Caco-2 (cell line): ENCODE measurements at regions not wholly inside any gene's neighbourhood (a gene's known extent, or its start where the extent isn't known, plus 50 kb on each side); places are given as distances from the start of the nearest gene placed in this dataset.

Source experiments
- BruUV-seq: library from RNA; stranded (reverse); fragments of 400-500 nt; replicated peaks from 2 replicates; lab custom pipeline; 2021; lab: Mats Ljungman, UMichigan
- CTCF ChIA-PET: fragments of 300-600 bp; sonication (Branson Sonifier 250); formaldehyde crosslinking; loops from one replicate; lab custom pipeline; 2022; ENCODE audit warnings: antibody characterized with exemption; lab: Charles Lee
- POLR2A ChIA-PET: fragments of 300-600 bp; sonication (Branson Sonifier 250); formaldehyde crosslinking; loops from one replicate; lab custom pipeline; 2022; ENCODE audit warnings: antibody characterized with exemption; lab: Charles Lee
- DNase-seq, 2 experiments: peaks; one replicate each; pipeline versions ENCODE4 v3.0.0 to v3.0.0-alpha.2; 2020 to 2022
- H3K27me3 ChIP-seq: replicated peaks from 2 replicates; pipeline ENCODE4 v1.6.0; 2011; ENCODE audit warnings: low read length; ENCODE audit not compliant: control insufficient read depth, insufficient read depth
- H3K36me3 ChIP-seq: 2 replicates; pipeline ENCODE4 v1.5.1; 2011; ENCODE audit warnings: low read length; ENCODE audit not compliant: control insufficient read depth, insufficient read depth
- H3K4me1 ChIP-seq: fragments of 250-450 bp; sonication (Bioruptor Pico); 2 replicates; pipeline ENCODE4 v1.5.1; 2020; ENCODE audit warnings: mild to moderate bottlenecking
- H3K4me3 ChIP-seq: 2 replicates; pipeline ENCODE4 v1.5.1; 2011; ENCODE audit warnings: low read depth, mild to moderate bottlenecking, control low read depth, low read length
- H3K9me3 ChIP-seq: fragments of 250-450 bp; sonication (Bioruptor Pico); 2 replicates; pipeline ENCODE4 v1.5.1; 2020; ENCODE audit warnings: mild to moderate bottlenecking, moderate library complexity
- H3K27ac Mint-ChIP-seq: one replicate; pipeline ENCODE4 v1.8.0; 2022; ENCODE audit warnings: mixed read lengths; ENCODE audit not compliant: unreplicated experiment
- H3K27me3 Mint-ChIP-seq: one replicate; pipeline ENCODE4 v1.8.0; 2022; ENCODE audit warnings: mixed read lengths; ENCODE audit not compliant: insufficient read depth, unreplicated experiment
- H3K36me3 Mint-ChIP-seq: one replicate; pipeline ENCODE4 v1.8.0; 2022; ENCODE audit warnings: mild to moderate bottlenecking, mixed read lengths; ENCODE audit not compliant: insufficient read depth, unreplicated experiment
- H3K4me1 Mint-ChIP-seq: one replicate; pipeline ENCODE4 v1.8.0; 2022; ENCODE audit warnings: low read depth, mixed read lengths; ENCODE audit not compliant: unreplicated experiment
- H3K4me3 Mint-ChIP-seq: one replicate; pipeline ENCODE4 v1.8.0; 2022; ENCODE audit warnings: mild to moderate bottlenecking, moderate library complexity, mixed read lengths; ENCODE audit not compliant: unreplicated experiment
- H3K9me3 Mint-ChIP-seq: one replicate; pipeline ENCODE4 v1.8.0; 2022; ENCODE audit warnings: mixed read lengths; ENCODE audit not compliant: unreplicated experiment
- intact Hi-C: fragments of 100-400 bp; cut with micrococcal nuclease; formaldehyde crosslinking; loops from one replicate; pipeline ENCODE4 v1.10.0; 2022; ENCODE audit not compliant: unreplicated experiment
- TF ChIP-seq, protein P1 (sequence below), 2 experiments: fragments of 200-600 bp in 1 of 2; IDR thresholded peaks; 1 replicate in 1 of 2; 2 replicates in 1 of 2; pipeline versions ENCODE4 v1.5.1 to v1.8.0; 2011 to 2022; ENCODE audit warnings: antibody characterized with exemption in 1 of 2, control low read depth in 1 of 2, inconsistent platforms in 1 of 2, low read depth in 1 of 2, low read length in 1 of 2, mild to moderate bottlenecking in 1 of 2, moderate library complexity in 1 of 2; ENCODE audit not compliant: insufficient read depth in 1 of 2, severe bottlenecking in 1 of 2, unreplicated experiment in 1 of 2

DNA sequence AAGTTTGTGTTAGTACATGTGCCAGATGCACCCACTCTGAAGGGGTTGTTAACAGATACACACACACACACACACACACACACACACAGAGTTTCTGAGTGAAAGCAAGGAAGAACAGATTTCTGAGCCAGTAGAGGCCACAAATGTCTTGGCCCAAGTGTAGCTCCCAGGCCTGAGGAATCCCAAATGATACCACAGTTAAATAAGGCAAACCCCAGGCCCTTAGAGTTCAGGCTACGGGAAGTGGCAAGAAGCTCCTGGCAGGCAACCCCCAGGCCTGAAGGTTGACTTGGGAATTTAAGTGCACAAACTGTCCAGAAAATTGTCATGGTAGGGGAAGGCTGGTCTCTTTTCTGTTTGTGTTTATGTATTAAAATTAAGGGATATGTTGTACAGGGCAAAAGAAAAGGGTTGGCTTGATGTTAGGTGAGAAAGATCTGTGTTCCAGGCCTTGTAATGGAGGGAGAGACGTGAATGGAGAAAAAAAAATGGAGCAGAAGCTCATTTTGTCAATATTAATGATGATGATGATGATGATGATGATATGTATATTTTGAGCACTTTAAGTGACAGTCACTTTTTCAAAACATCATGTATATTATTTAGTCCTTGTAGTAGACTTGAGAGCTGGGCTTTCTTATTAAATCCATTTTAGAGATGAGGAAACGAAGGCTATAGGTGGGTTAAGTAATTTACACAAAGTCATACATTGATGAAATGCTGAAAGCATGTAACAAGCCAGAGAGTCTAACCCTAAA is 317.0 kb upstream of the JAG1 start:
- Histone ChIP-seq H3K27me3 (no peaks in the 10 kb centered on the region), H3K9me3 (no peaks in the 10 kb centered on the region), H3K4me1 (peaks cover 10% of the 10 kb centered on the region), H3K4me3 (no peak overlapping the region), H3K36me3 (no peaks in the 10 kb centered on the region)
- TF ChIP-seq, protein P1, sequence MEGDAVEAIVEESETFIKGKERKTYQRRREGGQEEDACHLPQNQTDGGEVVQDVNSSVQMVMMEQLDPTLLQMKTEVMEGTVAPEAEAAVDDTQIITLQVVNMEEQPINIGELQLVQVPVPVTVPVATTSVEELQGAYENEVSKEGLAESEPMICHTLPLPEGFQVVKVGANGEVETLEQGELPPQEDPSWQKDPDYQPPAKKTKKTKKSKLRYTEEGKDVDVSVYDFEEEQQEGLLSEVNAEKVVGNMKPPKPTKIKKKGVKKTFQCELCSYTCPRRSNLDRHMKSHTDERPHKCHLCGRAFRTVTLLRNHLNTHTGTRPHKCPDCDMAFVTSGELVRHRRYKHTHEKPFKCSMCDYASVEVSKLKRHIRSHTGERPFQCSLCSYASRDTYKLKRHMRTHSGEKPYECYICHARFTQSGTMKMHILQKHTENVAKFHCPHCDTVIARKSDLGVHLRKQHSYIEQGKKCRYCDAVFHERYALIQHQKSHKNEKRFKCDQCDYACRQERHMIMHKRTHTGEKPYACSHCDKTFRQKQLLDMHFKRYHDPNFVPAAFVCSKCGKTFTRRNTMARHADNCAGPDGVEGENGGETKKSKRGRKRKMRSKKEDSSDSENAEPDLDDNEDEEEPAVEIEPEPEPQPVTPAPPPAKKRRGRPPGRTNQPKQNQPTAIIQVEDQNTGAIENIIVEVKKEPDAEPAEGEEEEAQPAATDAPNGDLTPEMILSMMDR (IDR thresholded peaks at IDR 0.05; ENCODE audit: insufficient read depth in 1 of 2, low read depth in 1 of 2, low read length in 1 of 2, severe bottlenecking in 1 of 2, unreplicated experiment in 1 of 2), result no peak
- Mint-ChIP-seq H3K27ac (no peak overlapping the region), H3K9me3 (no peaks in the 10 kb centered on the region), H3K4me1 (peaks cover 14% of the 10 kb centered on the region), H3K4me3 (no peak overlapping the region), H3K27me3 (no peaks in the 10 kb centered on the region), H3K36me3 (no peaks in the 10 kb centered on the region)
- BruUV-seq, result no TSS peak
- DNase-seq, result no peak
- ChIA-PET POLR2A (no interaction called here), CTCF (no interaction called here)
- intact Hi-C loops, result no loop called here

DNA sequence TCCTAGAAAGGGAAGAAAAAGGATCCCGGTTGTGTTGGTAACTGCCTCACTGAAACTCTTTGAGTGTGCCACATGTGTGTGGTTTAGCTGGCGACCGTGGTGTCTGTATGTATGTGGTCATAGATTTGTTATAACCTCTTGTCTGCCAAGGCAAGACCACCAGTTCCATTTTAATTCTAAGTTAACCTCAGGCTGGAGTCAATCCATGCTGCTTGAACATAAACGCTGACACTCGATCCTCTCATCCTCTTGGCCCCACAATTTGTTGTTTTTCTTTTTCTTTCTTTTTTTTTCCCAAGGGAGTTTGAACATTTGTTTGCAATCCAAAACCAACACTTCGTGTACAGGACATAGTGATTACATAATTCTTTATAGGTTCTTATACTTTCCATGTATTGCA is 318.9 kb upstream of the JAG1 start:
- no peaks in the 10 kb centered on the region for H3K36me3 Mint-ChIP-seq
- Histone ChIP-seq H3K4me3 (no peak overlapping the region), H3K27me3 (no peaks in the 10 kb centered on the region), H3K4me1 (peaks cover 10% of the 10 kb centered on the region), H3K36me3 (no peaks in the 10 kb centered on the region), H3K9me3 (no peaks in the 10 kb centered on the region)
- intact Hi-C loops, result no loop called here
- no peak overlapping the region for H3K27ac Mint-ChIP-seq
- no peak for DNase-seq
- no peaks in the 10 kb centered on the region for H3K9me3 Mint-ChIP-seq
- no TSS peak for BruUV-seq
- H3K4me1 Mint-ChIP-seq, result peaks cover 14% of the 10 kb centered on the region
- no peaks in the 10 kb centered on the region for H3K27me3 Mint-ChIP-seq
- no peak overlapping the region for H3K4me3 Mint-ChIP-seq
- ChIA-PET POLR2A (no interaction called here), CTCF (no interaction called here)
- TF ChIP-seq, protein P1 (IDR thresholded peaks at IDR 0.05; ENCODE audit: insufficient read depth in 1 of 2, low read depth in 1 of 2, low read length in 1 of 2, severe bottlenecking in 1 of 2, unreplicated experiment in 1 of 2), result no peak

DNA sequence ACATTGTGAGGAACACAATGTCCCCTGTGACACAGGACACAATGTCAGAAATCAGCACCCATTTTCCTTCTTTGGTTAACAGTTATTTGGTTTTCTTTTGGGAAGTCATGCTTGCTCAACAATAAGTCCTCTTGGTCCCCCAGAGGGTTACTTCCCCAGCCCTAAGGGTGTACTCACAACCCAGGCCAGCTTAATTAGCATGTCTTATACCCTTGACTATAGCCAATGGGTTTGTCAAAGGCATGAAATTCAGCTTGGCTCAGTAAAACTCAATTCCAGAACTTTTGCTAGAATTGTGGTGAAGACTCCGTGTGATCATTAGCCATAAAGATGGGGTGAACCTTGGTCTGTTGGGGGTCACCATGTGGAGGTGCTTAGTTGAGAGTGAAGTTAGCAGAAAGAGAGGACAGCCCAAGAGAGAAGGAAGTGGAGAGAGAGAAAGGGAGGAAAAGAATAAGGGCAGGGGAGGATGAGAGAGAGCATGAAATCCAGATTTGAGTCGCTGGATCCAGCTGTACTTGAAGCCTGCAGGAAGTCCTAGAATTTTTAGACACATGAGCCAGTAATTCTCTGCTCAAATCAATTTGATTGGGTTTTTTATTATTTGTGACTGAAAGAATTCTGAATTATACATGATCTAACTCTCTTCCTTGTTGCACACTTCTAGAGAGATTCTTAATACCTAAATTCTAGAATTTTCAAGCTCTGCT is 321.3 kb upstream of the JAG1 start:
- TF ChIP-seq, protein P1 (IDR thresholded peaks at IDR 0.05; ENCODE audit: insufficient read depth in 1 of 2, low read depth in 1 of 2, low read length in 1 of 2, severe bottlenecking in 1 of 2, unreplicated experiment in 1 of 2), result no peak
- no peak for DNase-seq
- ChIA-PET CTCF (no interaction called here), POLR2A (no interaction called here)
- Mint-ChIP-seq H3K36me3 (no peaks in the 10 kb centered on the region), H3K9me3 (no peaks in the 10 kb centered on the region), H3K27ac (no peak overlapping the region), H3K4me1 (peaks cover 14% of the 10 kb centered on the region), H3K4me3 (no peak overlapping the region), H3K27me3 (no peaks in the 10 kb centered on the region)
- intact Hi-C loops, result no loop called here
- H3K4me1 ChIP-seq, result peaks cover 10% of the 10 kb centered on the region
- no peaks in the 10 kb centered on the region for H3K9me3 ChIP-seq
- no peak overlapping the region for H3K4me3 ChIP-seq
- no peaks in the 10 kb centered on the region for H3K36me3 ChIP-seq
- BruUV-seq, result no TSS peak
- H3K27me3 ChIP-seq, result no peaks in the 10 kb centered on the region
